GM19351 (cell line): ENCODE measurements at regions not wholly inside any gene's neighbourhood (a gene's known extent, or its start where the extent isn't known, plus 50 kb on each side); places are given as distances from the start of the nearest gene placed in this dataset.

ENCODE experiments used
- ATAC-seq: cut with Tn5 transposase; IDR thresholded peaks from one replicate; pipeline ENCODE4 v1.9.1; 2021; ENCODE audit warnings: mild to moderate bottlenecking, moderate library complexity; ENCODE audit not compliant: unreplicated experiment

DNA sequence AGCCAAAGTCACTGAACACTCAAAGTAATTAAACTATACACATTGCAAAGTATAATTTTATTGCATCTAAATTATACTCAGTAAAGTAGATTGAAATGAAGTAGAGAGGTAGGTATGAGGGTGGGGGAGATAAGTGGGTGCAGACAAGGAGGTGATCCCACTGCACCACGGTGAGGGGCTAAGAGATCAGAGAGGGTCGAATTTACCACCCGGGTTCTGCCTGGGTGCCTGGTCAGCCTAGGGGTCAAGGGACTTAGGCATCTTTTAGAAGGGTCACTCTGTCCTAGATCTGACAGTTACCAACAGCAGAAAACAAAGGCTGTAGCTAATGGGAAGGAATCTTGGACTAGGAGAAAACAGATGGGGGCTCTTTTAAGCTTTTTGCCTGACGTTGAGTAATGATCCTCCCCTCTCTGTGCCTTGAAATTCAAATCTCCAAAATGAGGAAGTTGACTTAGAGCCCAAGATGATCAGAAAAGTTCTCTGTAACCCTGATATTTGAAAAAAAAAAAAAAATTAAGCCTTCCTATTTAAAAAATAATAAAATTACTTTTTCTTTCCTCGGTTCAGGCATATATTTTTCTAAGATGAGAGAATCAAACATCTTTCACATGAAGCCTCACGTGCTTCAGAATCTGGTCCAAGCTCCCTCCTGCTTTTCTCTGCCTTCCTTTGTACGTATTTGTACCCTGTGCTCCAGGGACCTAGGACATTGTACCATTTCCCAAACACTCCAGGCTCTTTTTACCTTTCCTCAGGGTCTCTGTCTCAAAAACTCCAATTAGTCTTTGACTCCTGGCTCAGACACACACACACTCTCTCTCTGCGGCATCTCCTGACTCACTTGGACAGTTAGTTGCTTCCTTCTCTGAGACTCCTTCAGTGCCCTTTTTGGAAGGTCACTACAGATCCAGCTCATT lies 353.9 kb downstream of the CYRIA start:
- no peak for ATAC-seq

DNA sequence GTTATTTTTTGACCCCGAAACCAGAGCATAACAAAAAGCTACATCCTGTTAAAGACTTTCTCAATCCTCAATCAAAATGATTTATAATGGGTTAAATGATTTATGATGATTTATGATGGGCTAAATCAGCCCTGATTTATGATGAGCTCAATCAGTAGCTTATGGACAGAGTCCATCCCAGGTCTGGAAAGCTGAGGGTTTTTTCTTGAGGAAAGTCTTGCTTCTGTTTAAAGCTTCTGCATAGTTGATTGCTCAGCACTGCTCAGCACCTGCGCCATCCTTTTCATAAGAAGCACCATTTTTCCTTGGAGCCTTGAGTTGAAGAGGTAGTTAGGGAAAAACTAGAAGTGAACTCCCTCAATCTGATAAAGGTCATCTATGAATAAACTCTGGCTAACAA lies 356.8 kb downstream of the CYRIA start:
- ATAC-seq: no peak

DNA sequence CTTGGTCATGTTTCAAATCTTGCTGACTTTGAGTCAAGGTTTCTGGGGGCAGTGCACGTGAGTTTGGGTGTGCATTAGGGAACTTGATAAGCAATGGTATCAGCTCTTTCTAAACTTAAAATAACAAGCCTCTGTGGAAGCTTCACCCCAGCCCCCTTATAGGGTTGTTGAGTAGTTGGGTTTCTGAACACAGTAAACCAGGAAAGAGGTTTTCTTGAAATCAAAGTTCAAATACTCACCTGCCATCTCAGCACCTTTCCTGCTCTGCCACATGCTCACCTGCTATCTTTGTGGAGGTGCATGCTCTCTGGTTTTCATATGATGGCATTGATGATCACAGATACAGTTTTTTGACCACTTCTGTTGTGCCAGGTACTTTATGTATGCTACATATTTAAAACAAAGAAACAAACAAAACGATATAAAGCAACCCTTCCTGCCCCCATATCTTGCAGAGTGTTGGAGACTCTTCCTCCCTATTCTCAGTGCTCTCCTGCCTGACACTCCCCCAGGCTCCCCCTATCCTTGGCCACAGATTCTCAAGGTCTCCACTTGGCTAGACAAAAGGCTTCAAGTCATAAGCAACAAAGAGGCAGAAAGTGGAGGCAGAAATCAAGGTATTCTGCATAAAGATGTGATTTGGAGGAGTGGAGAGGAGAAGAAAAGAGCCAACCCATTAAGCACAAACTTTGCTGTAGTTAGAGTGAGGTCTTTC lies 360.6 kb downstream of the CYRIA start:
- no peak for ATAC-seq

DNA sequence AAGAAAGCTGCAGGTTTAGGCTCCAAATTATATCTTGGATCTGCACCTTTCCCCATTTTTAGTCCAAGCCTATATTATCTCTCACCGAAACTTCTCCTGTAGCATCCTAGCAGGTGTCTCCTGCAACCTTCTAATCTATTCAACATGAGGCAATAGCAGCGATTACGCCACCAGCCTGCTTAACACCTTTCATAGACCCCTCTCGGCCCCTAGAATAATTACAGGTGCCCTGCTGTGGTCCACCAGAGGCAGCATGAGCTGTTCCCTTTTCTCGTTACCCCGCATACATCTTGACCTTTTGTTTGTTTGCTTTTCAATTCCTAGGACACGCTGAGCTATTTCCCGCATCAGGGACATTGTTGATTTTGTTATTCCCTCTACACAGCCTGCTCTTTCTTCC lies 361.9 kb downstream of the CYRIA start:
- no peak for ATAC-seq

DNA sequence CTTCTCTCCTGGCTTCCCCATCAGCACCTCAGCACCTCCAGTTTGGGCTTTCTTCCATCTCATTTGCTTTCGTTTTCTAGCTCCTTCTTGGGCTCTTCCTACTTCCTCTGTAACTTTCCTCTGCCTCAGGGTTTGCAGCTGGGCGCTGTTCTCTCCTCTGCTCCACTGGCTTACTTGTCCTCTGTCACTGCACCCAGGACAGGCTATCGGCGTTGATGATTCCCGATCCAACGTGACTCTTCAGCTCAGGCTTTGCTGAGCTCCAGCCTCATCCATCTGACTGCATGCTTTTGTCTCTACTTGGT lies 362.4 kb downstream of the CYRIA start:
- no peak for ATAC-seq

DNA sequence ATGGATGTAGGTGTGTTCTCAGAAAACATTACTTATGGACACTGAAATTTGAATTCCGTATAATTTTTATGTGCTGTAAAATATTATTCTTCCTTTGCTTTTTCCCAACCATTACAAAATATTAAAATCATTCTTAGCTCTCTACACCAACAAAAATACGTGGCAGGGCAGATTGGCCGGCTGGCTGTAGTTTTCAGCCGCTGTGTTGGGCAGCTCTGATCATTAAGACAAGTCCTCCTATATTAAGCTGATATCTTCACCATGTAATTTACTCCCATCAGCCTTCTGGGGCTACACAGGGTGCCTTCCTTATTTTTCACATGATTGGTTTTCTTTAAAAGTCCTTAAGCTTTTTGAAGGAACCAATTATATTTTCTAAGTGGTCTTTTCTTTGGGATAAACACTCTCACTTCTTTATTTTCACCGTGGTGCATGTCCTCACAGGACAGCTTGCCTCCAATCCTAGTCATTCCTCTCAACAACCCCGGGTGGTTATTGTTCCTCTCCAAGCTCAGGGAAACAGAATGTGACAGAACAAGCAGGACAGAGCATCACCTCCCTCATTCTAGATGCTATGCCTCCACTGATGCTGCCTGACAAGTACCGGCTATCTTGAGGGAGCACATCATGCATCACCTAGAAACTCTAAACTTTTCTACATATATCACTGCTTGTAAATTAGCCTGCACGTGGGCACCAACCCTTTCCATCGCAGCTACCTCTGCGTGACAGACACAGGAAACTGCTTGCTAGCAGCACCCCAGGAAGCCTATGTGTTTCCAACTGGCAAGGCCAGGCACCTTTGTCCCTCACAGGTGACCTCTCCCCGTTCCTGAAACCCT lies 362.3 kb downstream of the MYCN start:
- no peak for ATAC-seq

DNA sequence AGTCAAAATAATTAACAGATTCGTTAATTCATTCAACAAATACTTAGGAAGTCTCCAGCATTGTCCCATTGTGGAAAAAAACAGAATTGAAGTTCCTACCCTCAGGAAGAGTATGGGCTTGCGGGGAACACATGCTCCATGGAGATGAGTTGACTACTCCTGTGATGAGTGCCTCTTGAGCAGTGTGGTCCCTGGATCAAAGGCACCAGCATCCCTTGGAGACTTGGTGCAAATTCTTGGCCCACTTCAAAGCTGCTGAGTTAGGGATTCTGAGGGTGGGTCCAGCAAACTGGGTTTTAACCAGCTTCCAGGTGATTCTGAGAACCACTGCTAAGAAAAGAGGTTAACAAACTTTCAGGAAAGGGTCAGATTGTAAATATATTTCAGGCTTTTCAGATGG lies 361.6 kb downstream of the MYCN start:
- no peak for ATAC-seq

DNA sequence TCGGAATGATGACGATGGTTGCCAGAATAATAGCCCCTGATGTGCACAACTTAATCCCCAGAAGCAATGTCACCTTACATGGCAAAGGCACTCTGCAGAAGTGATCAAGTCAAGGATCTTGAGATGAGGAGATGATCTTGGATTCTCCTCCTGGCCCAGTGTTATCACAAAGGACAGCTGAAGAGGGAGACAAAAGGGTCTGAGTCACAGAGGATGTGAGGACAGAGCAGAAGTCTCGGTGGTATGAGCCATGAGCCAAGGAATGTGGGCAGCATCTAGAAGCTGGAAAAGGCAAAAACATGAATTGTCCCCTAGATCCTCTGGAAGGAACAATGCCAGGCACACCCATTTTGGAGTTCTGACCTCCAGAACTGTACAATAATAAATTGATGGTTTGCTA lies 358.5 kb downstream of the MYCN start:
- no peak for ATAC-seq

DNA sequence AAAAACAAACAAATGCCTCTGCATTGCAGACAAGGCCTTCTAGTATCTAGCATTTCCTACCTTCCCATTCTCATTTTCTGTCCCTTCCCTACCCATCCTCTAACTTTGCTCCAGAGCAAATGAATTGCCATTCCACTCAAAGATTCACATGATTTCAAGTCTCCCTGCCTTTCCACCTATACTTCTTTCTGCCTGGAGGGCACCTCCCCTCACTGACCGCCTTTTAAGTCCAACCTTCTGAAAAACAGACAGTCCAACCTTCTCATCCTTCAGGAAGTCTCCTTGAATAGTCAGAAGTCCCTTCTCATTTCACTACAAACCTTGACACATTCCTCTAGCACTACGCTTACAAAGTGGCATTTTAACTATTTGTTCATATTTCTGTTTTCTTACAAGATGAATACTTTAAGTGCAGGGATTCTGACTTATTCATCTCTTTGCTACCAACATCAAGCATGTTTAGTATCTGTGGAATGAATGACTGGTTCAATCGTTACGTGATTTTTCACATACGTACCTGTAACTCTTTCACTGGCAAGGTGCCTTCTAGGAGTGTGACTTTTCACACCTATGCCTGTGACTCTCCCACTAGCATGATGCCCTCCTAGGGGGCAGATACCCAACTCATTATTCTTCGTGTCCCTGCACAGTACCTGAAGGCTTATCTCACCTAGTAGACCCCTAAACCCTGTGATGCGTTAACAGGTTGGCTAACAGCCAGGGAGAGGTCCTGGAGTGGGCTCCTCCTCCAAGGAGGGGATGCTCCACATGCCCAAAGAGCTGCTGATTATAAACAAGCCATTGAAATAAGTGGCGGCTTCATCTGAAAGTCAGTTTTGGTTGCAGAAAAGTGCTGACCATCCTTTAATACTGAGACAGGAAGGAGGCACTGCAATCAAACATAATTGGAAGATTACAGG lies 356.2 kb downstream of the MYCN start:
- no peak for ATAC-seq

DNA sequence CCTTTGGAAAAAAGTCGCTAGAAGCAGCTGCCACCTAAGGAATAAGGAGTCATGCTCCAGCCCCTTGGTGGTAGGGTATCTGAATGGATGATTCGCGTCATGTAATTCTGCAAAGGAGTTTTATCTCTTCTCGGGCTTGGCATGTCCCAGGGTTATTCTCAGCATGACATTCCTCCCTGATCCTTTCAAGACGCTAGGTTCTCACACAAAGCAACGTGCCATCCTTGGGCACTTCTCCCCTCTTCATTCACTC lies 355.6 kb downstream of the MYCN start:
- ATAC-seq: no peak

DNA sequence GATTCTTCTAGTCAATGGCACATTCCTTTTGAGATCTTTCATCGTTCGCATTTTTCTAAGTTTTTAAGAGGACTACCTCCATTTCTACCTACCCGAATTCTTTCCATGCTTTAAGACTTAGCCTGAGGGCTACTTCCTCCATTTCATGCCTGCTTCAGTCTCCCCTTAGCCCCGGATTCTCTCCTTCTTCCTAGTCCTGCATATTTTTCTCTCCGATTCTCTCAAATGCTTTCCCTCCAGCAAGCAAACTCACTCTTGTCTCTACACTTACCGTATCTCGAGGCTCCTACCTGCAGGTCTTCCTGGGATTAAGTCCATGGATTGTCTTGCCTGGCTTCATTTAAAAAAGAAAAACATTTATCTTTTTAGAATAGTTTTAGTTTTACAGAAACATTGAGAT lies 354.4 kb downstream of the MYCN start:
- no peak for ATAC-seq

DNA sequence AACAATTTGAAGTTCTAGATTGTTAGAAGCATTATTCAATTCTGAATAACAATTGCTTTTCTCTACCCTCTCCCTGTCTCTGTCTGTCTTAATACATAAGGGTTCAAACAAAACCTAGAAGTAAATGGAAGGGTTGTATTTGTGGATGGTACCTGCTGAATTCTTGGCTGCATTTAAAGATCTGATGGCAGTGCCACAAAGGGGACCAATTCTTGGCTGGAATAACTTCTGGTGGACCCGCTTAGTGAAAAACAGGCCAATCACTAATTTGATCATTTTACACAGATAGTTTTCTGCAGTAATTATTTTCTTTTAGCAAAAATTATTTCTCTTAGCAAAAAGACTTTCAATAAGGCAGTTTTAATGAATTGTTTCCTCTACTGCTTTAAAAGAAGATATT lies 353.5 kb downstream of the MYCN start:
- ATAC-seq: no peak

DNA sequence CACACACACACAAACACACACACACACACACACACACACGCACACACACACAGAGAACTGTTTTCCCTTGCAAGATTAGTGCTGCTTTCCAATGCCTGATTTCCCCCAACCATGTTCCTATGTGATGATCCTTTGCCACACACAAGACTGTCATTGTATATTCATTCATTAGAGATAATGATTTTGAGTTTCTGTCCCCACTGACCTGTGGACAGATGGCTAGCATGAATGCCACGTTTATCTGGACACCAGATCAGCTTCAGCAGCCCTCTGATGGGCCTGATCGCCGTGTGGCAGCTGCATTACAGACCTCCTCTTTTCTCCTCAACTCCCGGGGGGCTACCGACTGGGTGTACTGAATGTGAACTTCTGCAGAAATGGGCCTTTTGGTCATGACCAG lies 353.0 kb downstream of the MYCN start:
- no peak for ATAC-seq

DNA sequence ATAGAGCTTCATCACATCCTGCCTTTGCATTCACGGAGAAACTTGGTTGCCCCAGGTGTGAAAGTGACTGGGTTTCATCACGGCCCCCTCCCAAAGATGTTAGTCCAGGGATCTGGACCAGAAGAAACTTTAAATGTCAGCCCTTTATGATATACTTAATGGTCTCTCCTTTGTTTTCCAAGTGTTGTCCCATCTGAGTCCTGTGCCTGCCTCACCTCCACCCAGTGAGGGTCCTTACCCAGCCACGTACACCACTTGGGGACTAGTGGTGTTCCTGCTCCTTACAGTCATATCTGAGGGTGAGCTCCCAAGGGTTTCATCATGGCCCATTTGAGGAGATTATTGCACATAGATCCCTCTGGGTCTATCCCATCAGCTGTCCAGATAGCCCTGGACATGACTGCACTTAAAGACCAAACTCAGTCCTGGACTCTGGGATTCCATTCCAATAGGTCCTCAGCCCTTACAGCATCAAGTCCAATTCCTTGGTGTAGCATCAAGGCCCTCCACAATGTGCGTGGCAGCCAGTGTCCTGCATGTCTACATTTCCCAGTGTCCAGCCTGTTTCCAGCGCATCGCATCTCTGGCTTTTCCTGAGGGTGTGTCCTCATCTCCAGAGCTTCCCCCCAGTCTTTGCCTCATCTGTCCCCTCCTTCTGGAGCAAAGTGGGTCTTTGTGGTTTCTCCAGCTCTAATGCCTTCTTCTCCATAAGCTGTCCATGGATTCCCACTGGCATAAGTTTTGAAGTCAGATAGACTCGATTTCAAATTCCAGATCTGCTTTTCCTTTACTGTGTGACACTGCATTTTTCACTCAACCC lies 351.6 kb downstream of the MYCN start:
- ATAC-seq: no peak

DNA sequence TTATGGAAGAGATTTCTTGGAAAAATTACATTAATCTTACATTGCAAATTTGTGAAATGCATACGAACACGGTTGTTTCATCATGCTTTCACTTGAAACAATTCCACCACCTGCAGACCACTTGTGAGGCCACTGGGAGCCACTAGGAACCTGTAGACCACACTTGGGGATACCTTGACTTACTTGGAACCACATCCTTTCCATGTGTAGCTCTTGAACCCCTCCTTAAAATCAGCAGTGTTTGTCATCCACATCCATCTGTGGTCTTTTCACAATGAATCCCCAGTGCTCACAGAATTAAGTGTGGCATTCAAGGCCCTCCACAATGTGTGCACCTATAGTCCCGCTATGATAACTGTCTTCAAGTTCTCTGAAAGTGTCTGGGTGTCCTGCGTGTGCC lies 350.9 kb downstream of the MYCN start:
- no peak for ATAC-seq

DNA sequence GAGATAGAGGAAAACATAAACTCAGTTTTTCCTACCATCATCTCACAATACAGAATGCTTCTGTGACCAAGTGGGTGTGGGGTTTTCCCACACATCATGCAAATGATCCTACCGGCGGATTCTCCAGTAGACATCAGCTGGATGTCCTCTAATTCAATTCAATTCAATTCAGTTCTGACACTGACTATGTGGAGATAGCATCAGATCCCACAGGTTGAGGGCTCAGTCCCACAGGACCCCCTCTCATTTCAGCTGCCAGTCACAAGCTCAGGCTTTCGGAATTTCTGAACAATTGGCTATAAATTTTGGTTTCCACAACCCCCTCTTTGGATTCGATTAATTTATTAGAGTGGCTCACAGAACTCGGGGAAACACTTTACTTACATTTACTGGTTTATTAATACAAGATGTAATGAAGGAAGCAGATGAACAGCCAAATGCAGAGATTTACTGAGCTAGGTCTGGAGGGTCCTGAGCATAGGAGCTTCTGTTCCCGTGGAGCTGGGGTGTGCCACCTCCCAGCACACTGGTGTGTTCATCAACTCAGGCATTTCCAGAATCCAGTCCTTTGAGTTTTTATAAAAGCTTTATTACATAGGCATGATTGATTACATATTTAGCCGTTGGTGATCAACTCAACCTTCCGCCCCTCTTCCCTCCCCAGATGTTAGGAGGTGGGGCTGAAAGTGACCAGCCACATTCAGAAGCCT lies 350.1 kb downstream of the MYCN start:
- ATAC-seq: no peak

DNA sequence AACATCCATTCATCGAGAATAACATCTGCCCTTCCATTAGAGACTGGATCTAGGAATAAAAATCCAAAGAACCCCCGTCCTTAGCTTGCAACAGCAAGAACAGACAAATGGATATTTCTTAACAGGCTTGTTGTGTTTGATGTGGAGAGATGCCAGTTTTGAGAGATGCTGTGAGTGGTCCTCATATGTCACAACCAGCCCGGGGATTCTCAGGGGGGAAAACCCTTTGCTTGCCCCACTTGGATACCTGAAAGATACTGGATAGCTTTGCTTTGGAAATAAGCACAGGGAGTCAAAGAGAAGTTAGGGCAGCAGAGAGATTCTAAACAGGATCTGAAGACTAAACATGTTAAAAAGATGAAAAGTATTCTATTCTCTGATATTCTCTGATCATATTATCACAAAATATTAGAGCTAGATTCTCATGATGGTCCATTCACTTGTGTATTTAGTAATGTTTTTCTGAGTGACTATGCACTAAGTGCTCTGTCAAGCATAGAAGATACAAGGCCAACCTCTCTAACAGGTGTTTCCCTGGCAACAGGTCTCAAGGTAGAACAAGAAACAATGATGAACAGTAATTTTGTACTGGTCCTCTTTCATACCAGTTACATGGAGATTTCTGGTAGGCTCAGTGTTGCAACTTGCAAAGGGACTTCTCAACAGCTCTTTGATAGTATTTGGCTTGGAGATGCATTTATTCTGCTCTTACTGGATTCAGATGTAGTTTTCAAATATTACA lies 348.2 kb downstream of the MYCN start:
- no peak for ATAC-seq

DNA sequence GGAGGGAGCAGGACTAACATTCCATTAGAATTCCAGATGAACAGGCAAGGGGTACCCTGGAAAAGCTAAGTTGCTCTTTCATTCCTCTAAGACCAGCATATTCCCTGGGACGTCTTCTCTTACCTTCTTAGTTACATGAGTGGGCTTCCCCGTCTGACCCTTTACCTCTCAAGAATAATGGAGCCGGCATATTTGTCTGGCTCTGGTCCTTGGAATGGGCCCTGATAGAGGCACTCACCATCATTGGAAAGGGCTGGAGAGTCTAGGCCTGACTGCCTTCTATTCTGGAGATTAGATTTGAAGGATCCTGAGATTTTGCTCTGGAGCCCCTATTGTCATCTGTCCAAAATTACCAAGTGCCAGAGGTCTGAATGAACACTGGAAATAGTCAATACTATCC lies 347.5 kb downstream of the MYCN start:
- no peak for ATAC-seq

DNA sequence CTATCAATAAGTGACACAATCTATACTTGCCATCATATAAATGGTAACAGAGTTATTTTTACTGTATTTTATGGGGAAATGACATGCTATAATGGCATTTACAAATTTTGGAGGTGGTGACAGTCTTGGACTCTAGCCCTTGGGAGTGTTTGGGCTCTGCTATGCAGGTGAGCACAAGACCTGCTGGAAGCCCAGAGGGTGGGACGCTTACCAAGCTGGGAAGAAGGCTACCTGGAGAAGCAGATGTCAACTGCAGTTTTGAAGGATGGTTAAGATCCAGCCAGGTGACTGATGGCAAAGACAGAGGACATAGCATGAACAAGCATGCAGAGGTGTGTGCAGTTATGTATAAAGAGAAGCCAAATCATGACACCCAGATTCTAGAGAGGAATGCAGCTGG lies 346.9 kb downstream of the MYCN start:
- ATAC-seq: no peak
